ENCODE measurements at regions not wholly inside any gene's neighbourhood (a gene's known extent, or its start where the extent isn't known, plus 50 kb on each side); places are given as distances from the start of the nearest gene placed in this dataset.

DNA sequence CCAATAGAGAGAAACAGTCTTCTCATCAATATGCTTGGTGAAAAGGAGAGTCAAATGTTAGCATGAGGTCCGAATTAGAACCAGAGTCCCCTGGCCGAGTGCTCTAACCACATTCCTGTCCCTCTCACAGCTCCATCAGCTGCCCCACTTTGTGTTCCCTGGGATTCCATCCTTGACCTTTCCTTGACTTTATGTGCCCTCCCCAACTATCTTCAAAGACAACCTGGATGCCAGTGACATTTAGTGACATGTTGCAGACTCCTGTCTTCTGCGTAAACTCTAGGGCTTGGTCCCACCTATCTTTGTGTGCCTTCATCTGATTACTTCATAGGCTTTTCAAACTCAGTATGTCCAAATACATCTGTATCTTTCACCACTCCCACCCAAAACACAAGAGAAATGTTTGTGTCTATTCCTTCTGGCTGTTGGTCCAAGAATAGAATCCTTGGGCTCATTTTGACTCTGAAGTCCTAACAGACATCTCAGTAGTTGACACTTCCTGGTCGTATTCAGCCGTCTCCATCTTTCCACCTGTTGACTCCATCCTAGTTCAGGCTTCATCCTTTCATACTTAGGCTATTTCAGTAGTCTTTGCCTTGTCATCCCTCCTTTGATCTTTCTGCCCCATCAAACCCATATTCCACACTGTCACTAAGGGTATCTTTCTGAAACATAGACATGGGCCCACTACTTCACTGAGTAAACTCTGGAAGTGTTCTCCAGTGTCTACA, 101.4 kb upstream of the CD180 start:
- Histone ChIP-seq H3K36me3 (no peaks in the 10 kb centered on the region), H3K4me1 (peaks cover 0 to 12% (median 0%) of the 10 kb centered on the region in 4 donors), H3K9me3 (no peaks in the 10 kb centered on the region), H3K27me3 (no peaks in the 10 kb centered on the region), H3K4me3 (no peak overlapping the region), H3K27ac (no peak overlapping the region)
- no peak for TF ChIP-seq POLR2A (IDR thresholded peaks at IDR 0.05)
- TF ChIP-seq, protein P1, sequence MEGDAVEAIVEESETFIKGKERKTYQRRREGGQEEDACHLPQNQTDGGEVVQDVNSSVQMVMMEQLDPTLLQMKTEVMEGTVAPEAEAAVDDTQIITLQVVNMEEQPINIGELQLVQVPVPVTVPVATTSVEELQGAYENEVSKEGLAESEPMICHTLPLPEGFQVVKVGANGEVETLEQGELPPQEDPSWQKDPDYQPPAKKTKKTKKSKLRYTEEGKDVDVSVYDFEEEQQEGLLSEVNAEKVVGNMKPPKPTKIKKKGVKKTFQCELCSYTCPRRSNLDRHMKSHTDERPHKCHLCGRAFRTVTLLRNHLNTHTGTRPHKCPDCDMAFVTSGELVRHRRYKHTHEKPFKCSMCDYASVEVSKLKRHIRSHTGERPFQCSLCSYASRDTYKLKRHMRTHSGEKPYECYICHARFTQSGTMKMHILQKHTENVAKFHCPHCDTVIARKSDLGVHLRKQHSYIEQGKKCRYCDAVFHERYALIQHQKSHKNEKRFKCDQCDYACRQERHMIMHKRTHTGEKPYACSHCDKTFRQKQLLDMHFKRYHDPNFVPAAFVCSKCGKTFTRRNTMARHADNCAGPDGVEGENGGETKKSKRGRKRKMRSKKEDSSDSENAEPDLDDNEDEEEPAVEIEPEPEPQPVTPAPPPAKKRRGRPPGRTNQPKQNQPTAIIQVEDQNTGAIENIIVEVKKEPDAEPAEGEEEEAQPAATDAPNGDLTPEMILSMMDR (IDR thresholded peaks at IDR 0.05) = no peak
- no peak for DNase-seq

DNA sequence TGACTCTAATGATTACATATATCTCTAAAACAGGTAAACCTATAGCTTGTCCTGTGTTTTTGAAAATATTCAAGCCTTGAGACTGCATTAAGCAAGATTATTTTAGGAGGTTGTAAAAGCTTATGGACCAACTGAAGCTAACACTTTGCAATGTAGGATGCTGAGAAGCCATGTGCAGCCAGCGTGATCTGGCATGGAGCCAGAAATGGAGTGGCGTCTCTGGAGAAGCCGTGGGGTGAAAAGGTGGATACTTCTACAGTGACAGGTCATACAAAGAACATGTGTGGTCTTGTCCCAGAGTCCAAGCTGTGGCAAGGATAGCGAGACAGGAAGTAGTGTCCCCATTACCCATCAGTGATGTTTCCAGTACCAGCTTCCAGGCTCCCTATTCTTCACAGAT, 100.8 kb upstream of the CD180 start:
- Histone ChIP-seq H3K27me3 (no peaks in the 10 kb centered on the region), H3K36me3 (no peaks in the 10 kb centered on the region), H3K4me1 (peaks cover 0 to 12% (median 0%) of the 10 kb centered on the region in 4 donors), H3K9me3 (no peaks in the 10 kb centered on the region), H3K4me3 (no peak overlapping the region), H3K27ac (no peak overlapping the region)
- TF ChIP-seq, protein P1 (IDR thresholded peaks at IDR 0.05) = no peak
- no peak for TF ChIP-seq POLR2A (IDR thresholded peaks at IDR 0.05)
- no peak for DNase-seq

DNA sequence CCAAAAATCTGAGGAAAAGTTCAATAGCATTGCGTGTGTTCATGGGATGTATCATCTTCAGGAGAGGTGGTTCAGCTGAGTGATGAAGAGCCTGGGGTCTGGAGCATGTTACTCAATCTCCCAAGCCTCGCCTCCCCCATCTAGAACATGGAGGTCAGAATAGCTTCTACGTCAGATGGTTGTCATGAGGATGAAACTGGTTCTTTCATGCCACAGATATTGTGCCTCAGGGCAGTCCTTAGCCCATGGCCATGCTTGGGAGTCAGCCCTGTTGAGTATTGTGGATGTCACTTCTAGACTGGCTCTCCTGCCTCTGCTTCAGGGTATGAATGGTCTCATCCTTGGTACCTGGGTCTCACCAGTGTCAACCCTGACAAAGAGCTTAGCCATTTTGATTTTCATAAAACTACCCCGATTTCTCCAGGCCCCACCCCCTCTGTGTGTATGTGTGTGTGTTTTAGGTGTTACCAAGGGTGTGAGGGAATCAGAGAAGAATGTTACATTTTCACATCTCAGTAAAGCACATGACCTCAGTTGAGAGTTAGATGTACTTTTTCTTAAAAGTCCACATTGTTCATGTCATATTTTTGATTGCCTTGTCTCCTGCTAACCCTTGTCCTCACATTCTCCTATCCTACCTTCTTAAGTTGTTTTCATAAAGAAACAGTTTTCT, 97.8 kb upstream of the CD180 start:
- TF ChIP-seq, protein P1 (IDR thresholded peaks at IDR 0.05) = no peak
- TF ChIP-seq POLR2A (IDR thresholded peaks at IDR 0.05) = no peak
- Histone ChIP-seq H3K27ac (no peak overlapping the region), H3K27me3 (no peaks in the 10 kb centered on the region)

DNA sequence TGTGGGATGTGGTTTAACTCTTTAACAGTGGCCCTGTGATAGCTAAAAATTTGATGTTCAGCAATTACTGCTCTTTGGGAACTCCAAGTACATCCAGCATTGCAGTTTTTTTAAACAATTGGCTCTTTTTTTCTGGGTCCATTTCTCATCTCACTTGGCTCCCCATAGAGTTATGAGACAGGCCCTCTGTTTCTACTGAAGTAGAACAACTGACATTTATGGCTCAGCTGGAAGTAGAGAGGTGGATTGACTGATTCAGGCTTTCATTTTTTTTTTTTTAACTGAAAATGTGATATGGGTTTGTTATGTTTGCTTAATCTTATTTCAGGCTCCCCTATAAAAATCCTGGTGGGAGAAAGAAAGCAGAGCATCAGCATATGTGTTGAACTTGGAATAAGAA, 96.6 kb upstream of the CD180 start:
- no peaks in the 10 kb centered on the region for H3K4me1 ChIP-seq
- no peaks in the 10 kb centered on the region for H3K9me3 ChIP-seq
- TF ChIP-seq, protein P1 (IDR thresholded peaks at IDR 0.05) = no peak
- no peak for TF ChIP-seq POLR2A (IDR thresholded peaks at IDR 0.05)
- no peak overlapping the region for H3K27ac ChIP-seq
- H3K4me3 ChIP-seq = no peak overlapping the region
- H3K36me3 ChIP-seq = no peaks in the 10 kb centered on the region
- no peaks in the 10 kb centered on the region for H3K27me3 ChIP-seq
- DNase-seq = no peak

More for the DNA sequence above, 97.8 kb upstream of the CD180 start:
- H3K4me3 ChIP-seq = no peak overlapping the region
- DNase-seq = no peak
- no peaks in the 10 kb centered on the region for H3K9me3 ChIP-seq
- no peaks in the 10 kb centered on the region for H3K36me3 ChIP-seq
- no peaks in the 10 kb centered on the region for H3K4me1 ChIP-seq

DNA sequence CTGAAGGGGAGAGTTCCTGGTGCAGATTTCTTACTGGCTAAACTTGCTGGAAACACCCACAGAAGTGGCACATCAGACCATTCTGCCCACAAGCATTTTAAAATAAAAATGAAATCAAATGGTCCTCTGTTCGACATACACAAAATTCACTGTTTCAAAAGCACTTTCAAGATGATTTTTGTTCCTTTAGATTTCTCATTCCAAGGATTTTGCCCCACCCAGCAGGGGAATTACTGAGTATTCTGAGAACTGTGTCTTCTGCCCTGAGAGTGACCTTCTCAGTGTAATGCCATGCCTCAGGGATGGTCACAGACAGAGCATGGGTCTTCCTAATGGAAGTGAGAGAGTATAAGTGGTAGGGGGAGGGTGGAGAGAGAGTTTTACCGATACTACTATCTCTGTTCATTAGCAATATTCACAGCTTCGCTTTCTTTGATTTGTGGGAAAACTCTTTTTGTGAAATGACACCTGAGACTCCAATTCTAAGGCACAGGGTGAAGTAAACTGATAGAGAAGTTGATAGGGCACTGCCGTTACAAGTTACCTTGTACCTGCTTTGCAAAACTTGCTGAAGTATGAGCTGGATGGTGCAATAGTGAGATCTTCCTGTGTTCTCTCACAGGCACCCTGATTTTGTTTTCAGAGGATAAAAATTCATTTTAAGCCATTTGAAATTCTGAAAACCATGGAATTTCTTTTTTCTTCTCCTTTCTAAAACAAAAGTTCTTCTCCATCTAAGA, 95.8 kb upstream of the CD180 start:
- no peaks in the 10 kb centered on the region for H3K4me1 ChIP-seq
- H3K27ac ChIP-seq = no peak overlapping the region
- no peaks in the 10 kb centered on the region for H3K36me3 ChIP-seq
- TF ChIP-seq, protein P1 (IDR thresholded peaks at IDR 0.05) = no peak
- no peak for TF ChIP-seq POLR2A (IDR thresholded peaks at IDR 0.05)
- H3K9me3 ChIP-seq = no peaks in the 10 kb centered on the region
- H3K27me3 ChIP-seq = no peaks in the 10 kb centered on the region
- DNase-seq = no peak
- no peak overlapping the region for H3K4me3 ChIP-seq

Data from Peyer's patch (tissue), 4 donors.